ENCODE measurements at regions not wholly inside any gene's neighbourhood (a gene's known extent, or its start where the extent isn't known, plus 50 kb on each side); places are given as distances from the start of the nearest gene placed in this dataset.
"Not testable (repeated sequence)": the region's sequence is repeated elsewhere in the genome, so short reads cannot be mapped to it uniquely, and the experiment has no call there.

DNA sequence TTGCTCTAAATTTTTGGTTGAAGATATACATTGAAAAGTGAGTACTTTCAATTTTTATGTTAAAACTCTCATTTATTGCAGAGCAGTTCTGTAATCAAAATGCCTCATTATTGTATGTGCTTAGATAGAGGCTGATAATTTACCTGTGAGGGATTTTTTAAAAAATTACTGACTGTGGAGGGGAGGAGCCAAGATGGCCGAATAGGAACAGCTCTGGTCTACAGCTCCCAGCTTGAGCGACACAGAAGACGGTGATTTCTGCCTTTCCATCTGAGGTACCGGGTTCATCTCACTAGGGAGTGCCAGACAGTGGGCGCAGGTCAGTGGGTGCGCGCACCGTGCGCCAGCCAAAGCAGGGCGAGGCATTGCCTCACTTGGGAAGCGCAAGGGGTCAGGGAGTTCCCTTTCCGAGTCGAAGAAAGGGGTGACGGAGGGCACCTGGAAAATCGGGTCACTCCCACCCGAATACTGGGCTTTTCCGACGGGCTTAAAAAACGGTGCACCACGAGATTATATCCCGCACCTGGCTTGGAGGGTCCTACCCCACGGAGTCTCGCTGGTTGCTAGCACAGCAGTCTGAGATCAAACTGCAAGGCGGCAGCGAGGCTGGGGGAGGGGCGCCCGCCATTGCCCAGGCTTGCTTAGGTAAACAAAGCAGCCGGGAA is 89.4 kb downstream of the DDX11 start:
- ATAC-seq (replicated peaks in 6 of 8); H3K4me3 ChIP-seq; H3K4me1 ChIP-seq (replicated peaks in 1 of 2); in situ Hi-C loops (cut with MboI; ENCODE audit: low pct_unique_long_range_greater_than_20kb in 2 of 9, low sequenced_read_pairs in 9 of 9, unreplicated experiment in 9 of 9); H3K27ac ChIP-seq: not testable (repeated sequence)
- WGBS, 10 experiments, result 80 to 100% (median 92%) methylated on average over 1 to 3 of the region's 28 CpGs; no CpG with 5 or more reads in 6 of the 10 experiments

DNA sequence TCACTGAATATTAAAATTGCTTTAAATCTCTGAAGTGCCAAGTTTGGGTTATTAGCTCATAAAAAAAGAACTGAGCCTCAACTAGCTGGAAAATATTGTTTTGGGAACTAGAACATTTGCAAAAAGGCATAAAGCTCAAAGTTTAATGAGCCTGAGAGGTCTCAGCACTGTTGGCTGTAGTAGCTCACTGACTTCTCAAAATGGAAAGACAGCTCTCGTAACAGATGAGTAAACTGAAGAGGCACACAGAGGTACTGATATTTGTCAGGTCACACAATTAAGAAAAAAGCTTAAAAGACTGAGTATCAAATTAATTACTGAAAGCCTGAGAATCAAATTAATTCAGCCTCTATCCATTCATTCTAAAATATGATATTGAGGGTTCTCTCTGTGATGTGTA is 100.6 kb downstream of the DDX11 start:
- H3K4me1 ChIP-seq (replicated peaks in 1 of 2); H3K27ac ChIP-seq; in situ Hi-C loops (cut with MboI; ENCODE audit: low pct_unique_long_range_greater_than_20kb in 2 of 9, low sequenced_read_pairs in 9 of 9, unreplicated experiment in 9 of 9); H3K4me3 ChIP-seq; ATAC-seq (replicated peaks in 6 of 8): not testable (repeated sequence)
- WGBS, 10 experiments, result 86% methylated on average over 1 of the region's 1 CpG; no CpG with 5 or more reads in 8 of the 10 experiments

DNA sequence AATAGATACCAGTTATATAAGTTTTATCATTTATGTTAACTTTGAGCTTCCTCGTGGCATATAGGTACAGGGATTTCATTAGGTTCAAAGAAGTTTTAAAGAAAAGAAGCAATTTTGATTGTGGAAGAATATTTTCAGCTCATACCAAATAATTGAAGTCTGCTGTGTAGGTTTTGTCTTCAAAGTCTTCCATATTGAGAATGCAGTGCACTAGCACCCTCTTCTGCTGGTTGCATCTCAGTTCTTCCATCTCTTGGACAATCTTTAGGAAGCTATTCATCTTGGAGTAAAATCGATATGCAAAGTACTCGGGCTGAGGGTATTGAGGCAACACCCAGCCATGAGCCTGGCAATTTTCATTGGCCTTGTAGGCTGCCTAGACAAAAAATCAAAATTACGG is 103.9 kb downstream of the DDX11 start:
- WGBS, 10 experiments, result 100% methylated on average over 1 of the region's 4 CpGs; no CpG with 5 or more reads in 9 of the 10 experiments
- in situ Hi-C loops (cut with MboI; ENCODE audit: low pct_unique_long_range_greater_than_20kb in 2 of 9, low sequenced_read_pairs in 9 of 9, unreplicated experiment in 9 of 9); H3K4me1 ChIP-seq (replicated peaks in 1 of 2); H3K27ac ChIP-seq; H3K4me3 ChIP-seq: not testable (repeated sequence)
- ATAC-seq (replicated peaks in 6 of 8), result peak in 3 of 8 experiments; percentile 68 to 98 (median 90)

DNA sequence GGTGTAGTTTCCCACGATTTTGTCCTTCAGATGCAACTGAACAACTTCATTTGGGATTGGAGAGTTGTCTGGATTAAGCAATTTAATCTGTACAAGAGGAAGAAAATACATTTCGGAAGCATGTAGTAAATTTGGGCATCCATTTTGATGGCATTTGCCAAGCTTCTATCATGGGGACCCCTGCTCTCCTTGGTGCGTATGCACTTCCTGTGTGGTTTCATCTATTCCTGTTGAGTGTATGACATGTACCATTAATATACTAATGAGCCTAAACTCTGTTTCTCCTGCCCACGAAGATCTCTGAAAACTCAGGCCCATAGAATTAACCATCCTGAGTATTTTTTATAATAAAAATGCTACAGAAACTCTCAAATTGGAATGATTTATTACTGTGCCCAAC is 105.2 kb downstream of the DDX11 start:
- H3K4me3 ChIP-seq; in situ Hi-C loops (cut with MboI; ENCODE audit: low pct_unique_long_range_greater_than_20kb in 2 of 9, low sequenced_read_pairs in 9 of 9, unreplicated experiment in 9 of 9); H3K4me1 ChIP-seq (replicated peaks in 1 of 2); ATAC-seq (replicated peaks in 6 of 8); H3K27ac ChIP-seq: not testable (repeated sequence)
- 20 to 100% (median 83%) methylated on average over 1 to 3 of the region's 4 CpGs for WGBS, 10 experiments

DNA sequence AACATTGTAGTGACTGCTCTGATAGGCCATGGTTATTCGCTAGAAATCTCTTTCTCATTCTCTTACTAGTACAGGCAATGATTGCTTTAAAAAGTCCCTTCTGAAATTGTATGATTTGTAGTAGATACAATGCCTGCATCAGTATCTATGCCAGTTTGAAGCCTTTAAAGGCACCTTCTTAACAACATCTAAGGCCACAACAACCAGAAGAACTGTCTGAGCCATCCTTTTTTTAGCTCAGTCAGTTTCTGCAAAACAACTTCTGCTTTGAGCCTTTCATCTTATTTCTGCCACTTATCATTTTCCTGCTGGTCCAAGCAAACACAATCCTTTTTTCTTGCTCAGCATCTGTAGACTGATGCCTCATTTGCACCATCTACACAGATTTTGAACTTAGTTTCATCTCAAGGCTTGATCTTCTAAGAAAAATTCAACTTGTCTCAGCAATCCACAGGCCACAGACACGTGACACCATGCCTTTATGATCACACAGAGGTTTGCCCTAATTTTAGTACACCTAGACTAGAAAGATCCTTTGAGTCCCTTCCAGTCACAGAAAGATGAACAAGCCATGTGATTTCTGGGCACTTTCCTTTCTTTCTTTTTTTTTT is 106.1 kb downstream of the DDX11 start:
- H3K27ac ChIP-seq; in situ Hi-C loops (cut with MboI; ENCODE audit: low pct_unique_long_range_greater_than_20kb in 2 of 9, low sequenced_read_pairs in 9 of 9, unreplicated experiment in 9 of 9); ATAC-seq (replicated peaks in 6 of 8): not testable (repeated sequence)

DNA sequence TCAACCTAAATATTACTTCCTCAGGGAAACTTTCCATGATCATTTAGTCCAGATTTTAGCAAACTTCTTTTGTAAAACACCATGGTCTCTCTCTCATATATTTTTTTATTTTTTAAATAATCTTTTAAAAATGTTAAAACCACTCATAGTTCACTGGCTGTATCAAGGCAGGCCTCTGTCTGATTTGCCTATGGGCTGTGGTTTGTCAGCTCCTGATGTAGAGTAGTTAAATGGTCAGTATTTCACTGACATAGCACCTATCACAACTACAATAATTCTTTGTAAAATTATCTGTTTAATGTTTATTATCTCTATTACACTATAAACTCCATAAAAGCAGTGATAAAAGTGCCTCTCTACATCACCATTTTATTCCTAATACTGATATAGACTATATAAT is 108.9 kb downstream of the DDX11 start:
- H3K27ac ChIP-seq; H3K4me3 ChIP-seq; in situ Hi-C loops (cut with MboI; ENCODE audit: low pct_unique_long_range_greater_than_20kb in 2 of 9, low sequenced_read_pairs in 9 of 9, unreplicated experiment in 9 of 9); H3K4me1 ChIP-seq (replicated peaks in 1 of 2); ATAC-seq (replicated peaks in 6 of 8): not testable (repeated sequence)

More for the DNA sequence above, 106.1 kb downstream of the DDX11 start:
- WGBS, 10 experiments, result 12 to 100% (median 56%) methylated on average over 1 to 2 of the region's 2 CpGs
- H3K4me3 ChIP-seq; H3K4me1 ChIP-seq (replicated peaks in 1 of 2): not testable (repeated sequence)

DNA sequence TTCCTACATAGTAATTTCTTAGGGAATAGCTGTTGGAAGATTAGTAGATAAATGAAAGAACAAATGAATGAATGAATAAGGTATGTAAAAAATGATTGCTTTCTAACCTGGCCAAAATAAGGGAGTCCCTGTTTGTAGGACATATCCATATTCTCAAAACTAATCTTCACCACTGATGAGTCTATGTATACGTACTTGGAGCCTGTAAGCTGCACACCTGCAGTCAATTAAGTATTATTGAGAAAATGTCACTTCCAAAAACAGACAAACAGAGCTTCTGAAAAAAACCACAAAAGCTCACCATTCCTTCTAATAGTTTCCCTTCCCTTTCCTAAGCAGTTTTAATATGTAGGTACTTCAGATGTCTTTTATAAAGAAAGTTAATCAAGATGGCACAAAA is 109.4 kb downstream of the DDX11 start:
- H3K27ac ChIP-seq; H3K4me3 ChIP-seq; in situ Hi-C loops (cut with MboI; ENCODE audit: low pct_unique_long_range_greater_than_20kb in 2 of 9, low sequenced_read_pairs in 9 of 9, unreplicated experiment in 9 of 9); H3K4me1 ChIP-seq (replicated peaks in 1 of 2); ATAC-seq (replicated peaks in 6 of 8): not testable (repeated sequence)
- WGBS, 10 experiments, result no CpG with 5 or more reads among the region's 1 CpG

DNA sequence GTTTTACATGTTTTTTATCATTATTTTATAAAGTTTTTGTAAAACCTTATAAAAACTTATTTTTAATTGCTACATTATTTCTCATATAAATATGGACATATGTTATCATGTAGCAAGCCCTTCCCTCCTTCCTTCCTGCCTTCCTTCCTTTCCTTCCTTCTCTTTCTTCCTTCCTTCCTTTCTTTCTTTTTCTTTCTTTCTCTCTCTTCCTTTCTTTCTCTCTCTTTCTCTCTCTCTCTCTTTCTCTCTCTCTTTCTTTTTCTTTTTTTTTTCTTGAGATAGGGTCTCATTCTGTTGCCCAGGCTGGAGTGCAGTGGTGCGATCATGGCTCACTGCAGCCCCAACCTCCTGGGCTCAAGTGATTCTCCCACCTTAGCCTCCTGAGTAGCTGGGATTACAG is 110.2 kb downstream of the DDX11 start:
- 92 to 100% (median 100%) methylated on average over 1 of the region's 1 CpG; no CpG with 5 or more reads in 3 of the 10 experiments for WGBS, 10 experiments
- ATAC-seq (replicated peaks in 6 of 8); in situ Hi-C loops (cut with MboI; ENCODE audit: low pct_unique_long_range_greater_than_20kb in 2 of 9, low sequenced_read_pairs in 9 of 9, unreplicated experiment in 9 of 9); H3K4me1 ChIP-seq (replicated peaks in 1 of 2); H3K4me3 ChIP-seq; H3K27ac ChIP-seq: not testable (repeated sequence)

DNA sequence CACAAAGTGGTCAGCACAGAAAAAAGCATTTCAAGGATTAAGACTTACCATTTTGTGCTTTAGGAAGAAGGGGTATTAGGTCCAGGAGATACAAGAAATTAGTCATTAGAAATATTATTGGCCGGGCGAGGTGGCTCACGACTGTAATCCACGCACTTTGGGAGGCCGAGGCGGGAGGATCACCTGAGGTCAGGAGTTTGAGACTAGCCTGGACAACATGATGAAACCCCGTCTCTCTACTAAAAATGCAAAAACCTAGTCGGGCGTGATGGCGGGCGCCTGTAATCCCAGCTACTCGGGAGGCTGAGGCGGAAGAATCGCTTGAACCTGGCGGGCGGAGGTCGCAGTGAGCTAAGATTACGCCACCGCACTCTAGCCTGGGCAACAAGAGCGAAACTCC is 111.0 kb downstream of the DDX11 start:
- in situ Hi-C loops (cut with MboI; ENCODE audit: low pct_unique_long_range_greater_than_20kb in 2 of 9, low sequenced_read_pairs in 9 of 9, unreplicated experiment in 9 of 9), result not testable (repeated sequence)
- 90 to 95% methylated on average over 6 to 15 of the region's 20 CpGs; no CpG with 5 or more reads in 8 of the 10 experiments for WGBS, 10 experiments

DNA sequence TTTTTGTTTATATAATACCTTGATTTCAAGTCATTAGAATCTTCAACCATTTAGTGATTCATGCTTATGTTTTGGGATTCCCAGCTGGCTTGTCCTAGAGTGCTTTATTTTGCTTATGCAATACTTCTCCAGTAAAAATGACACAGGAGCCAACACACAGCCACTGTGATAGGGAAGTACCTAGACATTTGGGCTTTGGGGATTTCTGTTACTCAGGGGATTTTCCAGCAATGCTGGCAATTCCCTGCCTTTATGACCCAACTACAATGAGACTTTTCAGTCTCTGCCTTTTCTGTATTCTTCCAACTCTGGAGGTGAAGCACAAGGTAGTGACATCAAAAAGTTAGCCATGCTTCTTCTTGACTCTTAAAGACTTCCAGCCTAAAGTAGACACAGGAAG is 119.0 kb downstream of the DDX11 start:
- H3K27ac ChIP-seq; in situ Hi-C loops (cut with MboI; ENCODE audit: low pct_unique_long_range_greater_than_20kb in 2 of 9, low sequenced_read_pairs in 9 of 9, unreplicated experiment in 9 of 9); H3K4me3 ChIP-seq; H3K4me1 ChIP-seq (replicated peaks in 1 of 2); ATAC-seq (replicated peaks in 6 of 8): not testable (repeated sequence)

More for the DNA sequence above, 111.0 kb downstream of the DDX11 start:
- not testable (repeated sequence) for H3K27ac ChIP-seq; ATAC-seq (replicated peaks in 6 of 8); H3K4me3 ChIP-seq; H3K4me1 ChIP-seq (replicated peaks in 1 of 2)

DNA sequence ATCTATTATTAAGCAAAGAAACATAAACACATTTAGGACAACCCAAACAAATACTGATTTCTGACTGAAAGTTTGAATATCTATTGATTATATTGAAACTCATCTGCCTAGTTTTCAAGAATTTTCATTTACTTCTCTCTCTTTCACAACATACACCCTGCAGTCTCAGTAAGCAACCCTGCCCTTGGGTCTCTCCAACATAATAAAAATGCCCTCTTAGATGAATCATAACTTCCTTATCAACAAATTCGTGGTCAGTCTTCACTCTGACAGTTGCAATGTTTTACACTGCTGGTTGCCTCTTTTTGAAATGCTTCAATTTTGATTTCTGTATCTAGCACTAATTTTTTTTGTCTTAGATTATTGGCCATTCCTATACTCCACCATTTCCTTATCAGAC is 122.0 kb downstream of the DDX11 start:
- ATAC-seq (replicated peaks in 6 of 8), result peak in 1 of 8 experiments; percentile 25
- H3K4me1 ChIP-seq (replicated peaks in 1 of 2); H3K4me3 ChIP-seq; in situ Hi-C loops (cut with MboI; ENCODE audit: low pct_unique_long_range_greater_than_20kb in 2 of 9, low sequenced_read_pairs in 9 of 9, unreplicated experiment in 9 of 9); H3K27ac ChIP-seq: not testable (repeated sequence)
- 0 to 67% (median 50%) methylated on average over 1 of the region's 1 CpG; no CpG with 5 or more reads in 5 of the 10 experiments for WGBS, 10 experiments

DNA sequence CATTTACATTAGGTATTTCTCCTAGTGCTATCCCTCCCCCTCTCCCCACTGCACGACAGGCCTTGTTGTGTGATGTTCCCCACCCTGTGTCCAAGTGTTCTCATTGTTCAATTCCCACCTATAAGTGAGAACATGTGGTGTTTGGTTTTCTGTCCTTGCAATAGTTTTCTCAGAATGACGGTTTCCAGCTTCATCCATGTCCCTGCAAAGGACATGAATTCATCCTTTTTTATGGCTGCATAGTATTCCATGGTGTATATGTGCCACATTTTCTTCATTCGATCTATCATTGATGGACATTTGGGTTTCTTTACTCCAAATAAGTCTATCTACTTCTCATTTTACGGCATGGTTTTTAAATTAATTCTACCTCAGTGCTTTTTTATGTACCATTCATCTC is 125.8 kb downstream of the DDX11 start:
- H3K27ac ChIP-seq; in situ Hi-C loops (cut with MboI; ENCODE audit: low pct_unique_long_range_greater_than_20kb in 2 of 9, low sequenced_read_pairs in 9 of 9, unreplicated experiment in 9 of 9); H3K4me1 ChIP-seq (replicated peaks in 1 of 2); ATAC-seq (replicated peaks in 6 of 8); H3K4me3 ChIP-seq: not testable (repeated sequence)
- WGBS, 10 experiments, result 0 to 72% (median 30%) methylated on average over 1 to 4 of the region's 4 CpGs; no CpG with 5 or more reads in 1 of the 10 experiments

DNA sequence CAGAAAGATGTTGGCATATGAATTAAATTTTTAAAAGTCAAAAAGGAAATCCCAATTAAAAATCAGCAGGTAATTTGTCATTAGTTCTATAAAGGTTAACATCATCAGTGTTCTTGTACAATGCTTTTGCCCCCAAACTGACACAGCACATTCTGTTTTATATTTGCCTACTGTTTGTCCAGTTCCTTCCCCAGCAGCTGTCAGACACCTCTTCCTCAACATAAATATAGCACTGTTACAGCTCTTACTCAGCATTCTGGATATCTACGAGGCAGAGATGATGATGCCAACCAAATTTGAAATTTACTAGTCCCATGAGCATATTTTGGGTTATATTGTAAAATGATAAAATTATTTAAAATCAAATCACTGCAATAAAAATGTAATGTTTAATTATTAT is 124.6 kb downstream of the SINHCAF start:
- in situ Hi-C loops (cut with MboI; ENCODE audit: low pct_unique_long_range_greater_than_20kb in 2 of 9, low sequenced_read_pairs in 9 of 9, unreplicated experiment in 9 of 9), result no loop called here
- WGBS, 10 experiments, result 0 to 92% (median 50%) methylated on average over 1 of the region's 1 CpG
- Histone ChIP-seq H3K4me1 (replicated peaks in 1 of 2) (no peaks in the 10 kb centered on the region), H3K27ac (no peak overlapping the region), H3K4me3 (no peak overlapping the region)
- ATAC-seq (replicated peaks in 6 of 8), result no peak

DNA sequence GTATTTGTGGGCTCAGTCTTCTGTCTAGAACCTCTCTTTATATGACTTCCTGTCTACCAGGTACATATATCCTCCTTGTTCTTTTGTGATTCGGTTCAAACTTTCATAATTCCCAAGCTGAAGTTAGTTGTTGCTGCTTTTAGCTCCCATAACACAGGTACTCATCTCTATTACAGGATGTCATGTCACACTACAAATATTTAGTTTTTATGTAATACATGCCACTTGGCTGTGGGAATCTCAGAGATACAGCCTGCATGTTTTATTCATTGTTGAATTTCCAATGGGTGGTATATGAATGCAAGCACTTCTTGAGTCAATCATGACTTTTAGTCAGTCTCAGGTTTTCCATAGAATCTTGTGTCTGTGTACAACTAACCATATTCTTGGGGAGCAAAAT is 122.7 kb downstream of the SINHCAF start:
- 33 to 100% (median 71%) methylated on average over 1 of the region's 1 CpG; no CpG with 5 or more reads in 4 of the 10 experiments for WGBS, 10 experiments
- ATAC-seq (replicated peaks in 6 of 8), result peak in 2 of 8 experiments; percentile 7 to 10
- in situ Hi-C loops (cut with MboI; ENCODE audit: low pct_unique_long_range_greater_than_20kb in 2 of 9, low sequenced_read_pairs in 9 of 9, unreplicated experiment in 9 of 9), result no loop called here
- Histone ChIP-seq H3K27ac (no peak overlapping the region), H3K4me3 (no peak overlapping the region), H3K4me1 (replicated peaks in 1 of 2) (no peaks in the 10 kb centered on the region)
